Body of pancreas (tissue), 4 donors: ENCODE measurements at regions not wholly inside any gene's neighbourhood (a gene's known extent, or its start where the extent isn't known, plus 50 kb on each side); places are given as distances from the start of the nearest gene placed in this dataset.

Source experiments
- POLR2A ChIP-seq, 3 donors: fragments of 450-650 bp; IDR thresholded peaks; one replicate each; pipeline ENCODE4 v1.6.1; 2016; ENCODE audit warnings: antibody characterized with exemption in 3 of 3, mild to moderate bottlenecking in 2 of 3
- TF ChIP-seq, protein P1 (sequence below), 7 experiments: fragments of 450-650 bp in 4 of 7; fragments of 200-600 bp in 3 of 7; sonication (generic) in 3 of 7; IDR thresholded peaks; one replicate each; pipeline ENCODE4 v1.5.1; 2016 to 2019; ENCODE audit warnings: antibody characterized with exemption in 7 of 7

DNA sequence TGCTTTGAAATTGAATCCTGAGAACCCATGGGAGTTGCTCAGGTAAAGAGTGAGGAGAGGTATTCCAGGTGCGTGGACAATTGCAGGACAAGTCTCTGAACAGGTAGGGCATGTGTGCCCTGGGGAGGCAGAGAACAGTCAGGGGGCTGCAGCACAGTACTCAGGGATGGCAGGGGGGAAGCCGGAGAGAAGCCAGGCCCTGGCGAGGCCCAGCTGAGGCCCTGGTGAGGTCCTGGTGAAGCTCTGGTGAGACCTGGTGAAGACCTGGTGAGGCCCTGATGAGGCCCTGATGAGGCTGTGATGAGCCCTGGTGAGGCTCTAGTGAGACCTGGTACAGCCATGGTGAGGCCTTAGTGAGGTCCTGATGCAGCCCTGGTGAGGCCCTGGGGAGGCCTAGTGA is 155.5 kb upstream of the GDF10 start:
- TF ChIP-seq, protein P1, sequence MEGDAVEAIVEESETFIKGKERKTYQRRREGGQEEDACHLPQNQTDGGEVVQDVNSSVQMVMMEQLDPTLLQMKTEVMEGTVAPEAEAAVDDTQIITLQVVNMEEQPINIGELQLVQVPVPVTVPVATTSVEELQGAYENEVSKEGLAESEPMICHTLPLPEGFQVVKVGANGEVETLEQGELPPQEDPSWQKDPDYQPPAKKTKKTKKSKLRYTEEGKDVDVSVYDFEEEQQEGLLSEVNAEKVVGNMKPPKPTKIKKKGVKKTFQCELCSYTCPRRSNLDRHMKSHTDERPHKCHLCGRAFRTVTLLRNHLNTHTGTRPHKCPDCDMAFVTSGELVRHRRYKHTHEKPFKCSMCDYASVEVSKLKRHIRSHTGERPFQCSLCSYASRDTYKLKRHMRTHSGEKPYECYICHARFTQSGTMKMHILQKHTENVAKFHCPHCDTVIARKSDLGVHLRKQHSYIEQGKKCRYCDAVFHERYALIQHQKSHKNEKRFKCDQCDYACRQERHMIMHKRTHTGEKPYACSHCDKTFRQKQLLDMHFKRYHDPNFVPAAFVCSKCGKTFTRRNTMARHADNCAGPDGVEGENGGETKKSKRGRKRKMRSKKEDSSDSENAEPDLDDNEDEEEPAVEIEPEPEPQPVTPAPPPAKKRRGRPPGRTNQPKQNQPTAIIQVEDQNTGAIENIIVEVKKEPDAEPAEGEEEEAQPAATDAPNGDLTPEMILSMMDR (IDR thresholded peaks at IDR 0.05): no peak
- TF ChIP-seq POLR2A (IDR thresholded peaks at IDR 0.05): no peak
